Endothelial cell of umbilical vein (primary cell): ENCODE measurements at regions not wholly inside any gene's neighbourhood (a gene's known extent, or its start where the extent isn't known, plus 50 kb on each side); places are given as distances from the start of the nearest gene placed in this dataset.

Experiments
- BruUV-seq: library from RNA; stranded (reverse); fragments of 400-500 nt; replicated peaks from 2 replicates; lab custom pipeline; 2021; lab: Mats Ljungman, UMichigan
- CTCF ChIA-PET: fragments of 300-600, 350-600 bp; sonication (Branson Sonifier 250); formaldehyde crosslinking; loops from one replicate; lab custom pipeline; 2021; ENCODE audit warnings: antibody characterized with exemption, inconsistent platforms; lab: Charles Lee
- POLR2A ChIA-PET: fragments of 300-600, 350-600 bp; sonication (Branson Sonifier 250); formaldehyde crosslinking; loops from one replicate; lab custom pipeline; 2021; ENCODE audit warnings: antibody characterized with exemption, inconsistent platforms; lab: Charles Lee
- DNase-seq: peaks from one replicate; pipeline ENCODE4 v3.0.0-alpha.2; 2011; ENCODE audit warnings: low read depth, low spot score
- FAIRE-seq: peaks from 2 replicates; lab custom pipeline; 2011; peaks lifted over from hg19 to GRCh38; lab: Jason Lieb, UNC
- H2AFZ ChIP-seq: 2 replicates; pipeline ENCODE4 v1.6.0; 2012; ENCODE audit warnings: low read depth, low read length, control low read depth, inconsistent platforms
- H3K27ac ChIP-seq: 2 replicates; pipeline ENCODE4 v1.5.1; 2011; ENCODE audit warnings: low read depth, mild to moderate bottlenecking, control low read depth, low read length, moderate library complexity; ENCODE audit not compliant: insufficient read depth
- H3K27me3 ChIP-seq, 2 experiments: 2 replicates each; pipeline versions ENCODE4 v1.6.0 to v1.6.1; 2011; ENCODE audit warnings: low read length in 2 of 2, mixed read lengths in 1 of 2; ENCODE audit not compliant: control insufficient read depth in 2 of 2, insufficient read depth in 2 of 2
- H3K36me3 ChIP-seq, 2 experiments: 2 replicates in 1 of 2; 3 replicates in 1 of 2; pipeline ENCODE4 v1.5.1; 2011; ENCODE audit warnings: low read length in 2 of 2, mild to moderate bottlenecking in 1 of 2, moderate library complexity in 1 of 2; ENCODE audit not compliant: control insufficient read depth in 2 of 2, insufficient read depth in 2 of 2; ENCODE audit errors: extremely low read depth in 1 of 2
- H3K4me1 ChIP-seq: 3 replicates; pipeline ENCODE4 v1.5.1; 2011; ENCODE audit warnings: mild to moderate bottlenecking, low read length; ENCODE audit not compliant: control insufficient read depth, insufficient read depth; ENCODE audit errors: extremely low read depth
- H3K4me2 ChIP-seq: 2 replicates; pipeline ENCODE4 v1.6.1; 2011; ENCODE audit warnings: low read length, control low read depth, mixed read lengths; ENCODE audit not compliant: insufficient read depth
- H3K4me3 ChIP-seq, 3 experiments: fragments of 200-600 bp in 1 of 3; sonication (generic), shearing (Covaris generic) in 1 of 3; replicated peaks in 1 of 3; 2 replicates each; pipeline ENCODE4 v1.5.1; 2011 to 2016; ENCODE audit warnings: control low read depth in 3 of 3, low read length in 3 of 3, mild to moderate bottlenecking in 2 of 3, inconsistent platforms in 1 of 3, low read depth in 1 of 3, moderate library complexity in 1 of 3; ENCODE audit not compliant: insufficient read depth in 1 of 3
- H3K79me2 ChIP-seq: 2 replicates; pipeline ENCODE4 v1.6.0; 2012; ENCODE audit warnings: low read length, inconsistent platforms; ENCODE audit not compliant: control insufficient read depth, insufficient read depth
- H3K9ac ChIP-seq: replicated peaks from 2 replicates; pipeline ENCODE3; 2011; ENCODE audit warnings: low read length, control low read depth; ENCODE audit not compliant: insufficient read depth; ENCODE audit errors: extremely low read depth
- H3K9me1 ChIP-seq: replicated peaks from 3 replicates; pipeline ENCODE4 v1.6.0; 2011; ENCODE audit warnings: mild to moderate bottlenecking, low read length; ENCODE audit not compliant: control insufficient read depth, insufficient read depth; ENCODE audit errors: extremely low read depth
- H3K9me3 ChIP-seq: replicated peaks from 2 replicates; pipeline ENCODE4 v1.5.1; 2012; ENCODE audit warnings: low read length, inconsistent platforms; ENCODE audit not compliant: control insufficient read depth, insufficient read depth
- H4K20me1 ChIP-seq: replicated peaks from 2 replicates; pipeline ENCODE3; 2011; ENCODE audit warnings: mild to moderate bottlenecking, low read length; ENCODE audit not compliant: control insufficient read depth, insufficient read depth; ENCODE audit errors: extremely low read depth
- CTCF ChIP-seq, 2 donors: IDR thresholded peaks; 1 replicate in 1 of 2; 2 replicates in 1 of 2; pipeline ENCODE4 v1.5.1; 2011; ENCODE audit warnings: low read length in 2 of 2, mild to moderate bottlenecking in 2 of 2, moderate library complexity in 2 of 2, control low read depth in 1 of 2, inconsistent platforms in 1 of 2, low read depth in 1 of 2; ENCODE audit not compliant: insufficient read depth in 1 of 2; ENCODE audit errors: extremely low read depth in 1 of 2
- EZH2 ChIP-seq: IDR thresholded peaks from 2 replicates; pipeline ENCODE4 v1.6.1; 2012; ENCODE audit warnings: borderline replicate concordance, low read depth, mild to moderate bottlenecking, moderate library complexity, low read length, inconsistent platforms; ENCODE audit not compliant: severe bottlenecking
- FOS ChIP-seq: IDR thresholded peaks from 2 replicates; pipeline ENCODE4 v1.6.1; 2011; ENCODE audit warnings: mild to moderate bottlenecking, low read length, moderate library complexity, borderline replicate concordance; ENCODE audit not compliant: insufficient read depth
- GATA2 ChIP-seq: IDR thresholded peaks from 2 replicates; pipeline ENCODE4 v1.7.0; 2011; ENCODE audit warnings: low read depth, mild to moderate bottlenecking, moderate library complexity, mixed read lengths, low read length; ENCODE audit not compliant: insufficient read length, insufficient read depth
- JUN ChIP-seq: IDR thresholded peaks from 2 replicates; pipeline ENCODE4 v1.6.1; 2011; ENCODE audit warnings: borderline replicate concordance, low read depth; ENCODE audit not compliant: insufficient read length, insufficient read depth
- MAX ChIP-seq: IDR thresholded peaks from 2 replicates; pipeline ENCODE4 v1.6.1; 2011; ENCODE audit not compliant: insufficient read depth, insufficient read length
- MYC ChIP-seq: IDR thresholded peaks from one replicate; pipeline ENCODE4 v1.6.1; 2011; ENCODE audit warnings: mild to moderate bottlenecking, low read depth, low read length
- POLR2A ChIP-seq: IDR thresholded peaks from 2 replicates; pipeline ENCODE4 v1.6.1; 2012; ENCODE audit warnings: low read depth, mild to moderate bottlenecking, control low read depth, low read length
- POLR2AphosphoS5 ChIP-seq: IDR thresholded peaks from 2 replicates; pipeline ENCODE4 v1.6.1; 2012; ENCODE audit warnings: low read depth, mild to moderate bottlenecking, control low read depth, low read length, moderate library complexity; ENCODE audit not compliant: insufficient read depth
- dilution Hi-C: fragments of 300-500 bp; cut with MboI; formaldehyde crosslinking; loops from one replicate; pipeline ENCODE4 v1.15.0; 2019; ENCODE audit warnings: low sequenced_read_pairs; ENCODE audit not compliant: extremely low pct_ligation_motif_present
- intact Hi-C: fragments of 100-400 bp; cut with micrococcal nuclease; formaldehyde crosslinking; loops from one replicate; pipeline ENCODE4 v1.10.0; 2022

GRCh38 chr4:149956678-149957077 is 121.6 kb upstream of the DCLK2 start:
- Histone ChIP-seq H3K4me3 (no peak overlapping the region), H3K27ac (no peak overlapping the region), H3K27me3 (peaks cover 0 to 3% of the 10 kb centered on the region in 2 experiments), H2AFZ (no peak overlapping the region), H3K4me2 (no peak overlapping the region), H3K9me1 (no peaks in the 10 kb centered on the region), H3K4me1 (no peaks in the 10 kb centered on the region), H3K36me3 (no peaks in the 10 kb centered on the region), H3K9me3 (no peaks in the 10 kb centered on the region), H4K20me1 (no peaks in the 10 kb centered on the region), H3K9ac (no peak overlapping the region), H3K79me2 (no peaks in the 10 kb centered on the region)
- CTCF ChIA-PET = no interaction called here
- intact Hi-C loops (no loop called here), dilution Hi-C loops (no loop called here)
- DNase-seq = no peak
- FAIRE-seq = no peak
- no TSS peak for BruUV-seq
- POLR2A ChIA-PET = no interaction called here
- TF ChIP-seq POLR2AphosphoS5 (no peak), POLR2A (no peak)

GRCh38 chr4:149961876-149962597 is 116.2 kb upstream of the DCLK2 start:
- Histone ChIP-seq H3K79me2 (no peaks in the 10 kb centered on the region), H3K4me2 (no peak overlapping the region), H3K27ac (no peak overlapping the region), H3K9me1 (no peaks in the 10 kb centered on the region), H3K9ac (no peak overlapping the region), H2AFZ (no peak overlapping the region), H3K27me3 (peaks cover 0 to 3% of the 10 kb centered on the region in 2 experiments), H3K36me3 (no peaks in the 10 kb centered on the region), H3K4me3 (no peak overlapping the region), H3K4me1 (no peaks in the 10 kb centered on the region), H4K20me1 (no peaks in the 10 kb centered on the region), H3K9me3 (no peaks in the 10 kb centered on the region)
- FAIRE-seq (no peak), DNase-seq (no peak)
- dilution Hi-C loops (no loop called here), intact Hi-C loops (no loop called here)
- TF ChIP-seq POLR2AphosphoS5 (no peak), POLR2A (no peak), JUN (no peak), EZH2 (no peak), MYC (no peak), FOS (no peak), GATA2 (no peak), CTCF (IDR thresholded peaks at IDR 0.05; ENCODE audit: extremely low read depth in 1 of 2, insufficient read depth in 1 of 2, low read depth in 1 of 2, low read length in 2 of 2) (no peak), MAX (no peak)
- POLR2A ChIA-PET = no interaction called here
- CTCF ChIA-PET = no interaction called here
- no TSS peak for BruUV-seq
